ENCODE measurements at regions not wholly inside any gene's neighbourhood (a gene's known extent, or its start where the extent isn't known, plus 50 kb on each side); places are given as distances from the start of the nearest gene placed in this dataset.

DNA sequence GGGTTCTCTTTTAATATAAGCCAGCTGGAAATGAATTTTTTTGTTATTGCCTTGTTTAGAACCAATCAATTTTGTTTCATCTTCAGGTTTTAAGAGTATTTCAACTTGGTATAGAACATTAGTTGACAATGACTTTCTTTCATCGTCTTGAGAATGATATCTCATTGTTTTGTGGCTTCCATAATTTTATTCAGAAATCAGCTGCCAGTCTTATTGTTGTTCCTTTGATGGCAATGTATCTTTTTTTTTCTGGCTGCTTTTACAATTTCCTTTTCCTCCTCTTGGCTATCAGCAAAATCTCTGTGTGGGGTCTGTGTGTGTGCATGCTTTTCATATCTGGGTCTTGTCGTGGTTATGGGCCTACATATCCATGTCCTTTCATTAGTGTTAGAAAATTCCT lies 1536.4 kb upstream of the TENM3 start:
- DNase-seq = no peak

DNA sequence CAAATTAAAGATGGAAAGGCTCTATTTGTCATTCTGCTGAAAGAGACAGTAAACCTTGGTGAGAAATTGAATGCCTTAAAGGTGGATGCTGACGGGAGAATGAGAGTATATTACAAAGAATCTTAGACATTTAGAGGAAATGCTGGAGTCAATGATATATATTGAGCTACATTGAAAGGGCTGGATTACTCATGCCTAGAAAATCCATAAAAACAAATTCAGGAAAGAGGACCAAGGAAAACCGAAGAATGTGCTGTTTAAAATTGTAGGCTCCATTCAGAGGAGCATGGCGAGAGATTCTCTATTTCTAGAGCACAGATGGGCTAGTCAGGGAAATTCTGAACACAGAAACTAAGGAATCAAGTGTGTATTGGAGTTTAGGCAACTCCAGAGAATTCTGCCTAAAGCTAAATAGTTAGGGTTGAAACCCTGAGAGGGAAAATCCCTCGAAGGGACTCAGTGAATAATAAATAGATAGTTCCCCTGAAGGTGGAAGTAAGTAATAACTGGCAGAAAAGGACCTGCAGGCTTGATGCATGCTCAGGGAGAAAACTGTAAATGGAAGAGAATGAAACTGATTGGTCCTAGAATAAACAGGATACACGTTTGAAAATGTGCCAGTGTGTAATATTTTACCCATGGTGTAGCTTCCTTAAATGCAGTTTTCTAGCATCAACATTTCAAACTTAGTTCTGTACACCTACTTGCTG lies 1532.4 kb upstream of the TENM3 start:
- no peak for DNase-seq

- no peak for DNase-seq
These were observed 1525.7 kb upstream of the TENM3 start for GRCh38 chr4:180717451-180718033.

GRCh38 chr4:180721356-180721755 lies 1521.8 kb upstream of the TENM3 start:
- DNase-seq = no peak

DNA sequence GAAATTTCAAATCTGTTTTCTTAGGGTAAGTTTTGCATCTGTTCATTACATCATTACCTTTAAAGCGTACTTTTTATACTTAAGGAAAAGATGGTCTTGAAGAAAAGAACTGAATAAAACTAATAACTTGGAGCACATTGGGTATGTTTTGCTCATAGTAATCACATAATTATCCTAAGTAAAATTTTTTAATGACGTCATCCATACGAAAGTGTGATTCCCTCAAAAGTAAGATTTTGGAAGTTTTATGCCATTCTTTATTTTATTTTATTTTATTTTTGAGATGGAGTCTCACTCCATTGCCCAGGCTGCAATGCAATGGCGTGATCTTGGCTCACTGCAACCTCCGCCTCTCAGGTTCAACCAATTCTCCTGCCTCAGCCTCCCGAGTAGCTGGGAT lies 1516.6 kb upstream of the TENM3 start:
- no peak for DNase-seq

DNA sequence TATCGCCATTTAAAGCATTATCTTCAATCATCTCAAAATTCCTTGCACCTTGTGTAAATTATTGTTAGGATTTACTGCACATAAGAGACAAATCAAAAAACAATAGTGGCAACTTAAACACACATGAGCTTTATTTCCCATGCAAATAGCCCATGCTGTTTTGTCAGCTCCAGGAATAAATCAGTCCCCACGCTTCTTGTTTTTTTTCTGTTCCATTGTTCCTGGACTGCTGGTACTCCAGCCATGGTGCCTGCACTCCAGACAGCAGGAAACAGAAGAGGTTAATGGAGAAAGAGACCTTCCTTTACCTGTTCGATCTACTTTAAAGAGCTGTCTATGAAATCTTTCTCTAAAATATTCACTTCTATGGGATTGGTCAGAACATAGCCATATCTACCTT lies 1515.7 kb upstream of the TENM3 start:
- no peak for DNase-seq

- no peak for DNase-seq
These were observed 1508.3 kb upstream of the TENM3 start for GRCh38 chr4:180734753-180735432.

GRCh38 chr4:180741703-180742102 lies 1501.5 kb upstream of the TENM3 start:
- DNase-seq = no peak

GRCh38 chr4:180745019-180745418 lies 1498.2 kb upstream of the TENM3 start:
- DNase-seq = no peak

DNA sequence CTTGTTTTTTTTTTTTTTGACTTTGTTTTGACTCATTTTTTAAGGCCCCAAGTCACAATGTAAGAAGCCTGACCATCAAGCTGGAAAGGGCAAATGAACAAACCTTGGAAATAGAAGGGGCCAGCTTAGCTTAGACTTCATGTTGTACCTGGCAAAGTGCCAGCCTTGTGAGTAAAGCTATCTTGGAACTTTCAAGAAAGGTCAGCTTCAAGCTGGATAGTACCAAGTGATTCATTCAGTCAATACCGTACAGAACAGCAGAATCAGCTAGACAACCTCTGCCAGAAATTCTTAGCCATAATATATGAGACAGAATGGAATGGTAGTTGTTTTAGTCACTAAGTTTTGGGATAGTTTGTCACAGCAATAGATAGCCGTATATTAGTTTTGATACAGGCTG lies 1492.2 kb upstream of the TENM3 start:
- DNase-seq = no peak

DNA sequence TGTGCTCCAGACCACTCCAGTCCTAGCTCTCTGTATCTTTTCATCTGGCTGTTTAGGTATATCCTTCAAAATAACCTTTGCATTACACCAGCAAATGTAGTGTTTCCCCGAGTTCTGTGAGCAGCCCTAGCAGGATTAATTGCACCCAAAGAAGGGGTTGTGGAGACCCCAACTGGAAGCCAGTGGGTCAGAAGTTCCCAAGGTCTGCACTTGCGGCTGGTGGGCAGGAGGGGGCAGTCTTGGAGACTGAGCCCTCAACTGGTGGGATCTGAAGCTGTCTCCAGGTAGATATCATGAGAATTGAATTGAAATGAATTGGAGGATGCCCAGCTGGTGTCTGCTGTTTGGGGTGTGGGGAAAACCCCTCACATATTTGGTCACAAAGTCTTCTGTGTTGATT lies 1485.3 kb upstream of the TENM3 start:
- DNase-seq = no peak

DNA sequence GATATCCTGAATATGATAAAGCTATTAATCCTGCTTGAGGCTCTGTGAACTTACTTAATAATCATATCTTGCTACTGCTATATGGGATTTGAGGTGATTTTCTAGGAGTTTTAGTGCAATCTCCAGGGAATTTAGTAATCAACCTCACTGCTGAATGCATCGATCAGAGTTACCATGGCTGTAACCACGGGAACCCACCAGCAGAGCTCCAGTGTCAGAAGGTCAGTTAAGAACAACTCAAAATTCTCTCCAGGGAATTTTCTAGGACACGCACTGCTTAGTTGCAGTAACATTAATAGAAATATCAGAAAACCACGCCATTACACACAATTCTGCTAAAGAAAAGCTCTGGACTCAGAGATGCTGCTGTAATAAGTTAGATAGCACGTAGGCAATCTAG lies 1477.2 kb upstream of the TENM3 start:
- no peak for DNase-seq

DNA sequence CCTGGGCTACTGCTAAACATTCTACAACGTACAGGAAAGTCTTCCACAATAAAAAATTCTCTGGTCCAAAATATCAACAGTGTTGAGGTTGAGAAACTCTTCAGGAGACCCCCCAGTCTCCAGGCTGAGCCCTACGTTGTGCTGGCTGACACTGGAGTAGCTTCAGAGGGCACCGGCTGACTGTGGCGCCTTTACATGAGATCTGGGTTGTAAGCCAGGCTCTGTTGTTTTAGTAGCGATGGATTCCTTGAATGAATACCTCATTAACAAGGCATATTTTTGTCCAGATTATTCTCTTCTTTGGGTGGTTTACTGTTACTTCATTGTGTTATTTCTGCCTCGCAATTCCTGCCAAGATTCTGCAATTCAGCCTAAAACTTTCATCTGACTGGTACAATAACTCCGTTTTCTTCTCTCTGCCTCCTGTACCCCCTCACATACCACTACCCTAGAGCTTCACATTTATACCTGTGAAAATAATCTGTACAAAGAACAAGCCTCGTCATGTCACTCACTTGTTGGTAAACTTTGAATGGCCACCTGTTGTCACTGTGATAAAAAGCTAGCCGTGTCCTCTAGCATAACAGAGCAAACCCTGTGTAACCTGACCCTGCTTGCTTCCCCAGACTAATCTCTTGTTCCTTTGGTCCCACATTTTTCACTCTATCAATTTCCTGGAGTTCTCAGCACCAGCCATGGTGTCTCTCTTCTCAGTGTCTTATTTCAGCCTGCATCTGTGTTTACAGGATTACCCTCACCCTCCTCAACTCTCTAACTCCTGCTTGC lies 1476.1 kb upstream of the TENM3 start:
- no peak for DNase-seq

- DNase-seq = no peak
These were observed 1474.6 kb upstream of the TENM3 start for GRCh38 chr4:180768610-180769009.

- DNase-seq = no peak
These were observed 1473.4 kb upstream of the TENM3 start for GRCh38 chr4:180769791-180770190.

DNA sequence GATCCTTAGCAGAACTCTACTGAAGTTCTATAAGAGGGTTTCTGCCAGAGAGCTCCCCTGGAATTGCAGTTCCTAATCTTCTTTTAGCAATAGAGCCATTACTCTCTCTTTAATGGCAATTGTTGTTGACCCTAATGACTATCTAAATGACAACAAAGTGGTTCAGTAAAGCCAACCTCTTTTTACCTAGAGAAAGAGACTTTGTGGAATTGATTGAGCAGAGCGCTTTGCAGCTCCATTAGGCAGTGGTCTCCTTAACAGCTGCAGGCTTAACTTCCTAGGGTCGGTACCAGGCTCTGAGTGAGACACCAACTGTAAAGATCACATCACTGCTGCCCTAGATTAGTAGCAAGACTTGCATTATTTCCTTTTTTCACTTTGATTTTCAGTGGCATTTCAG lies 1472.9 kb upstream of the TENM3 start:
- no peak for DNase-seq

- DNase-seq = no peak
These were observed 1458.3 kb upstream of the TENM3 start for GRCh38 chr4:180784940-180785339.

GRCh38 chr4:180788729-180789128 lies 1454.5 kb upstream of the TENM3 start:
- no peak for DNase-seq

DNA sequence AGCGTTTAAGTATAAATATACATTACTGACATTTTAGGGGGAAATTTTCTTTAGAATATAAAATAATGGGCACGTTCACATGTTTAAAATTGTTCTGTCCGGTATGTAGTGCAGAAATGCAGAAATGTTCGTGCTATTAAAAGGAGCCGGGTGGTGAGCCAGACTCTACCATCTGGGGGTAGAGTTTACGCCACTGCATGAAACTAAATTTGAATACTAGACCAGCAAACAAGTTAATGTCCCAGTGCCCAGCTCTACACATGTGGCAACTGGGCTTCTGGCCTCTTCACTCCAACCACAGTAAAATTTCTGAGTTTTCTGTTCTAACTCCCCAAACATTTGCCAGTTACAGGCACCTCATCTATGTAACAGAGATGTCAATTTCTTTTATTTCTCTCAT lies 1453.3 kb upstream of the TENM3 start:
- no peak for DNase-seq

- no peak for DNase-seq
These were observed 1452.7 kb upstream of the TENM3 start for GRCh38 chr4:180790471-180790870.

DNA sequence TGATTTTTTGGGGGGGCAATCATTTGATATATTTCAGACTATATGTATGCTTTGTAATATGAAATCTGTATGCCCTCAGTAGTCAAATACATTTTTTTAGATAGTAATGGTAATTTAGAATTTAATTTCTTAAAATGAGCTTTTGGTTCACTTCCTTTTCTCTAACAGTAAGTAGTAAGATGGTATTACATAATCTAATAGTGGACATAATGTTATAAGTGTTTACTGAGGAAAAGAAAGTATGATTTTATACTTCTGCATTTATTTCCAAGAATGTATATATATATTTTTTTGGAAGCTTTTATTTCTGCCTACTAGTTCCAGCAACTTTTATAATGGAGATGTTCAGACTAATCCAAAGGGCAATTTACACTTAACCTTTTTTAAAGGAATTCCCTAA lies 1450.7 kb upstream of the TENM3 start:
- no peak for DNase-seq

DNA sequence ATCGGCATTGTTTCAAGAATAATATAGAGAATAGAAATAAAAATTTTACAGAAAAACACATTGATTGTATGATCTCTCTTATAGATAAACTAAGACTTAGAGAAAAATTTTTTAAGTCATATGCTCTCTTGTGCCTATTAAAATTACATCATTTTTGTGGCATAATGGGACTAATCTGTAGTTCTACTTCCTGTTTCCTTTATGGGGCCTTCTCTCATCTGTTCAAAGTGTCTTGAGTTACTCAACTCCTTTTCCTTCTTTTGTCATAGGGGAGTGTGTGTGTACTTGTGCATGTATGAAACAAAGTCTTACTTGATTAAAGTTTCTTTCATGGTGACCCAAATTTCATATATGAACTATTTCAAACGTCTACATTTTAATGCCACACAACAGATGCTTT lies 1448.9 kb upstream of the TENM3 start:
- no peak for DNase-seq

DNA sequence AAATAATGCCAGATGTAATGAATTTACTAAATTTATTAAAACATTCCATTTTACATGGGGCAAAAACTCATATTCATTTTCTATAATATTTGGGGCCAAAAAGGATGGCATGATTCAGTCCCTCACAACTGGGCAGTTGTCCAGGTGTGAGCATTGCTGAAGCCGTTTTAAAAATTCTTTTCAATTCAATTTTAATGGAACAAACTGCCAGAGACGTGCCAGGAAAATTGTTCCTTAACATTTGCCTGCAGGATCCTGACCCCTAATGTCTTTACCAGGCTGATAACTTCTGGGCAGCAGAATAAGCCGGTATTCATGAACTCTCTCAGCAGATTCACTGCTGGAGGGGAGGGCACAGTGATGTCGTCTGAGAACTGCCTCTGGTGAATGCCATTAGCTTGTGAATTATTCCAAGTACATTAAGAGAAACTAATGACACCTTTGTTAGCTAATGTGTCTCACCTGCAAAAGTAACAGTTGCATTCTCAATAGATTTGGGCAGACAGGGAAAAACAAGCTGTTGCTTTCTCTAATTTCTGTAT lies 1445.1 kb upstream of the TENM3 start:
- no peak for DNase-seq

All from CD4-positive, alpha-beta T cell treated with Interleukin-4 for 1 hour (primary cell).